Activated CD4-positive, CD25-positive, alpha-beta regulatory T cell (primary cell): ENCODE measurements at regions not wholly inside any gene's neighbourhood (a gene's known extent, or its start where the extent isn't known, plus 50 kb on each side); places are given as distances from the start of the nearest gene placed in this dataset.
"Not testable (repeated sequence)": the region's sequence is repeated elsewhere in the genome, so short reads cannot be mapped to it uniquely, and the experiment has no call there.

ENCODE experiments used
- DNase-seq, 4 experiments: peaks; one replicate each; lab custom pipeline; 2025; lab: John Stamatoyannopoulos, UW

DNA sequence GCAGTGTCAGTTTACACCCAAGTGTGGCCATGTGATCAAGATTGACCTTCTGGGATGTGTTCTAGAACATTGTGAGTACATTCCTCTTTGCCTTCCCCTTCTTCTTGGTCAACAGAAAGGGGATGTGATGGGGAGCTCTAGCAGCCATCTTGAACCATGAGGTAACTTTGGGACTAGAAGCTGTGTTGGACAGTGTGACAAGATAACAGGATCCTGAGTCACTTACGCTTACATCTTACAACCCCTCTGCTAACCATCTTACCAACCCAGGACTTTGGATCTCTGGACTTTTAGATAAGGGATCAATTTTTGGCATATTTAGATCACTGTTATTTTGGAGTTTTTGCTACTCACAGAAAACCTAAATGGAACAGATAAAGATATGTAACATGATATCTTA is 625.6 kb downstream of the BCOR start:
- no peak for DNase-seq

DNA sequence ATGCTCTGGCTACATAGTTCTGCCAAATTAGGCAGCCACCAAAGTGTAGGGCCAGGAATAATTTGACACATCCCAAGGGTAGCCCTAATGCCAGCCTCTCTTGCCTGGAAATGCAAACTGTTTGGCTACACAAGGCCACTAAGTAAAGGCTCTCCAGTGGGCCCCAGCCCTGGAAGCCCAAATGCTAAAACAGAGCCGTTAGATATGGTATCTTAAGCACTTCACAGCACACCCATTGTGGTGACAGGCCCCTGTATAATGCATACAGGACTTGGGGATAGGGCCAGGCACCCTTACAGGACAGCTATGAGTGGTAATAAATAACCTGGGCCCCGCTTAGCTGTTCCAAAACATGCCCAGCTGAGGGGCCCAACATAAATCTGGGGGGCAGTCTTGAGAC is 623.9 kb downstream of the BCOR start:
- no peak for DNase-seq

DNA sequence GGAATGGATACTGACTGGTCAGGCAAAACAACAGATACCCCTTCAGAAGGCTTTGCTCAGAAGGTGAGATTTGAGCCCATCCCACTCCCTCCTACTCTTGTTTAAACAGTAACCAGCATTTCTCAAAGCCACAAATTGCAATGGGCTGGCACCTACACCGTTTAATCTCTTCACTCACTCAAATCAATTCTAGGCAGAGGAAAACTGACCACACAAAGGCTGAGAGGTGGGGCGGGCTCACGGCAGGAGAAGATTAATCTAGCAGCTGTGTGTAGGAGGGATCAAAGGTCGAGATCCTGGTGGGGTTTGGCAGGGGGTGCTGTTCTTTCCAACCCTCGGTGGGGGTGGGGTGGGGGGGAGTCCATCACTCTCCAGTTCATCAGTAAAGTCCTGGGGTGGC is 622.4 kb downstream of the BCOR start:
- no peak for DNase-seq

DNA sequence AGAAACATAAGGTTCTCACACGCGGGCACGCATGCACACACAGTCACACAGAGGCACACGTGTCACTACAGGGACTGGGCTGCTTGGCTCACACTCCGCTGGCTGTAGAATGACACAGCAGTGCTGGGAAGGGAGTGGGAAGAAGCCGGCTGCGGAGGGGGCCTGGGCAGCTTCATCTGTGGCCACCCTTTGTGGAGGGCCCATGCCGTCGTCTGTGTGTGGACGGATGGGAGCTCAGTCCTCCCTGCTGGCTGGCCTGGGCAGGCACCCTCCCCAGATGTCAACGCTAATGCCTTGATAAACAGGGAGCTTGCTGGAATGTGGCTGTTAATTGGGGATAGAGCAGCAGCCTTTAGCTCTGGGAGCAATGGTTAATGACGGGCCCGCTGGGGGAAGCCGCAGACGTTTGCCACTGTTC is 621.1 kb downstream of the BCOR start:
- DNase-seq = no peak

DNA sequence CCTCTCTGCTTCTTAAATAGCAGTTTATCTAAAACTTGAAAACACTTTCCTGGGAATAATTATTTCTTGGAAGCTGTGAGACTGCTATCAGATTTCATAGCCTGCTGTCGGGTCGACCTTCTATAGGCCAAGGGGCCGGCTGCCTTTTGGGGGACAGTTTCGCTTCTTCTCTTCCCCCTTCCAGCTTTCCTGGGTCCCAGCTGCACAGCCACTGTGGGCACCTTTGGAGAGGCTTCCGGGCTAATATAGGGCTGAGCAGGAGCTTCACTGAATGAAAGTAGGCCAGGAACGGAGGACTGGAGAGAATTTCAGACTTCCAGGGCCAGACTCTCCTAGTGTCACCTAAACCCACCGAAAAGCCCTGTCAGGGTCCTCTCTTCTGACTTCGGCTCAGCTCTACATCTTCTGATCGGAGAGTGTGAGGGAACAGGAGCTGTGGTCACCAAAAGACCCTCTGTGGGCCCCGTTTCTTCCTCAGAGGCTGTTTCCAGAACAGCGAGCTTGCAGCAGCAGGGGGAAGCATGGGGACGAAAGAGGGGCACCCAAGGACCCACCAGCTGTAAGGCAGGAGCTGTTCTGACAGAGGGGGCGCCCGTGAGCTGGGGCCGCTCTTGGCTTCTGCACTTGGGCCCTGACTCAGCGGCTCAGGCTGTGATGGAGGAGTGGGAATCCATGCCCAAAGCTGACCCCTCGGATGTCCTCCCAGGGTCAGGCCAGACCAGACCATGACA is 620.6 kb downstream of the BCOR start:
- no peak for DNase-seq

DNA sequence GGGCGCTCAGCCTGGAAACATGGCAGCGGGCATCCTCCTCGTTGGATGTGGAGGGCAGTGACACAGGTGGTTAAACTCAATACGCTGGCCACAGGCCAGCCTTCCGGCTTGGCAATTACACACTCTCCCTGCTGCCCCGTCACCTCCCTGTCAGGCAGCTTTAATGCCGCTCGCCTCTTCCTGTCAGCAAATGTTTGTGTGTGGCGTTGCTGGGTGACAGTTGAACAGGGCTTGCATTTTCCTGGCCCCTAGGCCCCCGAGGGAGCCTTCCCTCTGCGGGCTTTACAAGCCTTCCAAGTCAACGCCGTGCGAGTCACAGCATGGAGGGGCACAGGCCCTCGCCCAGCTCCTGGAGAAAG is 620.0 kb downstream of the BCOR start:
- DNase-seq = no peak

DNA sequence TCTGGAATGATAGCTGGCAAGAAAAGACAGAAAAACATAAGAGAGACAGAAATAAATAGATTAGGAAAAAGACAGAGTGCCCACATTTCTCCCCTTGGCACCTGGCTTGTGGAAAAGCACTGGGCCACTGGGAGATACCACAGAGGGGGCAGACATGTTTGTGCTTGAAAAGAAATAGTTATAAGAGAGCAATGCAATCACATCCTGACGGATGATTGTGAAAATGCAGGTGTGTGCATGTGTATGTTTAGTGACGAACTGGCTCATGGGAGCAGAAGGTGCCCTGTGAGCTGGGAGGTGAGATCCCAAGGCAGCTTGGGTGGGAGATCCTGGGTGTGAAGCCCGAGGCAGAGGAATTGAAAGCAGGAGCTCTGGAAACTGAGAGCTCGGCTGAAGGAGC is 617.9 kb downstream of the BCOR start:
- no peak for DNase-seq

DNA sequence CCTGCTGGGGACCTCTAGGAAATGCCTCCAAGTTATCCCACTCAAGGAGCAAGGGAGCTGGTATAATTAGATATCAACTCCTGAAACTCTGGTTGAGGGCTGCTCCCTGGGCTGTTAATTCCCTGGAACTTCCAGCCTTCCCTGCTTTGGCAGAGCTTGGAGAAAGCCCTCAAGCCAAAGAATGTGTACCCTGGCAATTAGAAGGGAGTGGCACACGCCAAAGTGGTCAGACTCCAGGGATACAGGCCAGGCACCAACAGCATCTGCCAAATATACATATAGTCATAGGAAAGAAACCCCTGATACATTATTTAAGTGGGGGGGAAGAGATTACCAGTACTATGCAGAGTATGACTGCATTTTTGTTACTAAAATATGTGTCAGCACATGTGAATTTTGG is 616.8 kb downstream of the BCOR start:
- DNase-seq = no peak

DNA sequence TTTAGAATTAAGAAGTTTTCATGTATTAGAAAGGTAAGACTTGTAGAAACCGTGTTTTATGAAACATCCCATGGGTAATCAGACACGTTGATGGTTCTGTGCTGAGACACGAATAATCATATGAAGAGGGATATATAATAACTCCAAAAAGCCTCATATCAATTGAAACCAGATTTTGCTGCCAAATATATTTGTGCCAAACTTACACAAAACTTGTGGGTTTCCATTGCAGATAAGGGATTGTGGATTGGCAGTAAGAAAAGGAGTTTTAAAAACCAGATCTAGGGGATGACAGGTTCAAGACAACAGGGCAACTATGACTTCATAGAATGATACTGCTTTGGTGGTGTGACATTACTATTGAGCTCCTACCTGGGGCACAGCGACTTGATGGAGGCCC is 616.1 kb downstream of the BCOR start:
- DNase-seq = no peak

DNA sequence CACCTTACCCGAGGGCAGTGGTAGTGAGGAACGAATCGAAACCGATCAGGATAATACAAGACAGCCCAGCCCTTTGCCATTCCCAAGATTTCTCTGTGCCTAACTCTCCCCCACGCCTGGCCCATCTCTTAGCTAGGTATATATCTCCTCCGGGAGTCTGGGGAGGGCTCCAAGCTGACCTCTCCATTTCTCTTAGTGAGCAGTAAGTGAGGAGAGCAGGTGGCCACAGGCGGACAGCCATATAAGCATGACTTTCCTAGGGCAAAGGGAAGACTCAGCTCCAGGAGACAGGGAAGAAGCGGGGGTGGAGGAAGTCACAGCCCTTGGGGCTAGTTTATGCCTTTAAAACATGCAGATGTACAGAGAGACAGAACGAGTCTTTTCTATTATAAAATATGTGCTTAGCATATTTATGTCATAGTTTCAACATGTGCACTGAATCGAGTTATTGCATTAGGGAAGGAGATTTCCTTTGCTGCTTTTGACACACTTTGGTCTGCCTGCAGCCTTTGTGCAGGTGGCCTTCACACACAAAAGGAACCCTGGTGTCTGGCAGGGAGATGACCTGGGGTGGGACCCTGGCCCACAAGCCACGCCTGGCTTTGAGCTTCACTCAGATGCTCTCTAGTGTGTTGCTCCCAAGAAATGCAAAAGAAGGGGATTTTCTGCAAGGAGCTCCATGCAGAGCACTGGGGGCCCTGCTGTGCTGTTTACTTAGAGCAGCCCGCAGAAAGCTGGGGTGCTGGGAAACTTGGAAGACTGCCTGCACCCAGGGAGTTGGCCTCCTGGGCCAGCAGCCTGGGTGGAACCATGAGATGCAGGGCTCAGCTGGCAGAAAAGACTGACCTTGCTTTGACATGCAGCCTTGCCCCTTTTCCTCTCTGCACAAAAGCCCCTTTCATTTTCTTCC is 613.3 kb downstream of the BCOR start:
- no peak for DNase-seq

DNA sequence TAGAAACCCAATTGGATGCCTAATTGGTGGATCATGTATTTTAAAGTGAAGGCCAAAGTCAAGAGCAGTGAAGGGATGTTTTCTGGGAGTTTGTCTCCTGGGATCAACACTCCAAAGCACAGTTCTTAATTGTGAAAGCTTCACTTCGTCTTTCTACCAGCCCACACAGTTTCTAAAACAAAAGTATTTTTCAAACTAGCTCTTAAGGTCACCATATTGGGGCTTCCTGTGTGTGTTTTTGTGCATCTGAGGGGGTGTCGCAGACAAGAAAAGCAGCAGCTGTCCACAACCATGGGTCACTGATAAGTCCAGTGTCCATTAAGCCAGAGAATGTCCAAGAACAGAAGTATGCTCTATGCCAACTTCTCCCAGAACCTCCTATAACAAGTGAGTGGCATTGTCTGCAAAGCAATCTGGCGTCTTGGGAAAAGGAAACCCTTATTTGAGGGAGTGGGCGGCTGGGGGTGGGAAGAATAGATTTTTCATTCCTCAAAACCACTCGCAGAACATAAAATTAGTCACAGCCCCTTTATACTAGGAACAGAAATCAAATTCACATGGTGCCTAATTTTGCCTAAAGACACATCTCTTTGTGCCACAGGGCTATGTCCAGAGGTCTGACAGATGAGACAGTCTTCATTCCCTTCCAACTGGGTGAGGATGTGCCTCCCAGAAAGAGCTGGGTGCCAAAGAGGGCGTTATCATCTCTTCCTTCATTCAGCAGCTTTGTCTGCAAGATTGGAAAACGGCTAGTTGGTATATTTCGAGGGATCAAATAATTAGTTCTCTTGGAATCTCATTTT is 610.4 kb downstream of the BCOR start:
- no peak for DNase-seq

DNA sequence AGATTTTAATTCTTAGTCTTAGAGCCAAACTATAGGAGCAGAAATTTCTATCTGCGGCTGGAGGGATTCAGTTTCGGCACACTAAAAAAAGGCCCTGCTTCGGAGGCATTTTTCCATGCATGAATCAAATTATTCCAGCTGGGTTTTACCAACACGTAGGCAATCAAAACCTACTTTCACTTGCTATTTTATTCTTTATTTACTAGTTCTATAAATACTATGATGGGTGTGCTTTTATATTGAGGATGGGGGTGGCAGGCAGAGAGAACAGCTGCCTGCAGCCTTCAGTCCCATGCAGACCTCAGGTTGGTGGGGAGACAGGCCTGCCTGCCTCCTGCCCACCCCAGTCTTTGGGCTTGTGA is 609.8 kb downstream of the BCOR start:
- no peak for DNase-seq

DNA sequence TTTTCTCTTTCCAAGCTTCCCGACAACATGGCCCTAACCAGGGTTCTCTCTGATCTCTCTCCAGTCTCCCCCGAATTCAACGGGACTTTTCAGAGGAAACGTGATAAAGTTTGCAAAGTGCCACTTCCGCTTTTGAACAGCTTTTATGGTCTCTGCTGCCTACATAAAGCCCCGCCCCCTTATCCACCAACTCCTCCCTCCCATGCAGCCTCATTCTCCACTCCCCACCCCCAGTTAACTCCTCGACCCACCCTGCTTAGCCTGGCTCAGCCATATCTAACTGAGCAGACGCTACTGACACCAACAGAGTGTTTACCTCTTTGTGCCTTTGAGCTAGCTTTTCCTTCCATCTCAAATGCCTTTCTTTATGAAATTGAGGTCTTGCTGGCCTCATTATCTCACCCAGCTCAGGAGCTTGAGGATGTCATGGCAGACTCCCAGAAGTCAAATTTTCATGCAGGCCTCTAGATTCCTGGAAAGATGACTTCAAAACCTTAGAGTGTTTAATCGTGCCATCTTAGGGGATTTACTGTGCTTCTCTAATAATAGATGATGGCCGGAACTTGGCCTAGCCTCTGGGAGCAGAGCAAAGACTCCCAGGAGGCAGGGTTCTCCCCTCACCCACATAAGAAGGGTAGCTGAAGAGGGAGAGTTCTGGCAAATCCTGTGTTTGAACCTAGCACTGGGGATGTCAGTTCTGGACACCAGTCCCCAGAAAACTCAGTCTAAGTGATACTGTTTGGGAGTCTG is 606.0 kb downstream of the BCOR start:
- peak; percentile 1 to 11 (median 6) for DNase-seq

DNA sequence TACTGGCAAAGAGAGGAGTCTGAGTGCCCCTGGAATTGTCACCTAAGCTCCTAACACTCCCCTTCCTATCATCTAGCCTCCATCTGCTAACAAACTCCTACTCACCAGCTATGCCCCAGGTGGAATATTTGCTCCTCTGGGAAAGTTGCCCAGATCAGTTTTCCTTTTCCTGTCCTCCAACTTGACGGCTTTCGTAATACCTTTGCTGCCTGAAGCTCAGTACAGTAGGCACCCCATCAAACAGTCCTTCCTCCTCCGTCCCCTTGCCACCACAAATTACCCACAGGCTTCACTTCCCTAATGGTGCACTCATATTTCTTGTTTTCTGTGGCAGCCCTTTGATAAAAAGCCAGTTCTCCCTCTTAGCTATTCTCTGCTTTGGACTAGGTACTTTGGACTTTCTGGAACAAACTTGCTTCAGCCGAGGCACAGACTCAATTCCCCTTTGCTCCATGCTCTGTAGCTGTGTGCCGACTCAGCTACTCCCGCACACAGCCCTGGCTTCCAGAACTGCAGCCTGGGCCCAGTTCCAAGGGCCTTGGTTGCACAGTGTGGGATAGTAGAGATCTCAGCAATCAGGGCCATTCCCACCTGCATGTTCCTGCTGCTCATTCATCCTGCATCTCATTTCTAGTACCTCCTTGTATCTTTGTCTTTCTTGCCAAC is 605.1 kb downstream of the BCOR start:
- DNase-seq = no peak

DNA sequence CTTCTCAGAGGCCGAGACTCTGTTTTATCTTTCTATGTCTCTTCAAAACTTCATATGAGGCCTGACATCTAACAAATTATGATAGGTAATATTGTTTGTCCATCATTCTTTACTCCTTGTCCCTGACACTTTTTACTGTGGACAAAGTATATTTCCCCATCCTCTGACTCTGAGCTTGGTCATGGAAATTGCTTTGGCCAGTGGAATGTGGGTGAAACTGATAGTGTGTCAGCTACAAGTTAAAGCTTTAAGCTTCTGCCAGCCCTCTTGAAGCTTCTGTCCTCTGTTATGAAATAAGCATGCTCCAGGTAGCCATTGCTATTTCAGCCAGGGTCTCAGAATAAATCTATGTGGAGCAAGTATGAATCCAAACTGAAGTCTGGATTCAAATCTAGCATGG is 604.6 kb downstream of the BCOR start:
- DNase-seq = no peak

DNA sequence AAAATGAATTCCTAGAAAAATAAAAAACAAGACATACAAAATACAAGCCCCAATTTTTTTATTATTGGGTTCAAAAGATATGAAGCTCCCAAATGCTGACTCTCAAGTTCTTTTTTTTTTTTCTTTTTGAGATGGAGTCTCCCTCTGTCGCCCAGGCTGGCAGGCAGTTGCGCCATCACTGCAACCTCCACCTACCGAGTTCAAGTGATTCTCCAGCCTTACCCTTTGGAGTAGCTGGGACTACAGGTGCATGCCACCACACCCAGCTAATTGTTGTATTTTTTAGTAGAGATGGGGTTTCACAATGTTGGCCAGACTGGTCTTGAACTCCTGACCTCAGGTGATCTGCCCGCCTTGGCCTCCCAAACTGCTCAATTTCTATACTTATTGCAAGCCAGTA is 600.6 kb downstream of the BCOR start:
- DNase-seq = not testable (repeated sequence)

DNA sequence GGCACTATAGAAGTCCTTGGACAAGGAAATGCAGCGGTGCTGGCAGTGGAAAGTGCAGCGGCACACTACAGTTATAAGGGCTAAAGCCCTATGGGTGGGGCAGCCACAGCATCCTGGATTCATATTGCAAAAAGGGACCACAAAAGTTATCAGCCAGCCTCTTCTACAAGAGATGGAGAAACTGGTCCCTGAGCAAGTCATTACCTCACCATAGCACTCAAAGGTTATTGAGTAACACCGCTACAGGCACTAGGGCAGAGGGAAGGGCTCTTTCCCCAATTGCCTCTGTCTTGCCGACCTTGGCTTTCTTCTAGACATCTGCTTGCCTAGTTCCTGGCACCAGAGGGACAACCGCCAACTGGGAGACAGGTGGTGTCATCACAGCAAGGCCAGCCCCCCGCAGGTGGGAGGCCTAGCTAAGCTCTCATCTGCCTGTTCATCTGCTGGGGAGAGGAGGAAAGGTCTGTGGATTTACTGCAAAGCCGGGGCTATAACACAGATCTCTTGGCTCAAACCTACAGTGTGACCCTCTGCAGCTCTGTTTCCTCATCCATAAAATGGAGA is 600.0 kb downstream of the BCOR start:
- no peak for DNase-seq

DNA sequence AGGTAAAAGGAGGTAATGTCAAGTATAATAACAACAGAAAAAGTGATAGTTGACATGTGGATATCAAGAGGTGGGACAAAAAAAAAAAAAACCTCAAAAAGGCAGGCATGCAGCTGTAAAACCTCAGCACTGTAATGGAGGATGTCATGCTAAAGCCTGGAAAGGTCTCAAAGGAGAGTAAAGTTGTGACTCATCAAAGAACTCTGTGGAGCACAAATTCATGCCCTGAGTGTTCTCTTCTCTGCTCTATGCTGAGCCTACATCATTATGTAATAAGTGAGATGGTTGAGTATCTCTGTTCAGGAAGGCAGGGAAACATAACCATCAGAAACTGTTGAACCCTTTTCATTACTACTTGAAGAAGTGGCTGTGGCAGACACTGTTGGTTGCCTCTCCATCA is 597.8 kb downstream of the BCOR start:
- DNase-seq = no peak

DNA sequence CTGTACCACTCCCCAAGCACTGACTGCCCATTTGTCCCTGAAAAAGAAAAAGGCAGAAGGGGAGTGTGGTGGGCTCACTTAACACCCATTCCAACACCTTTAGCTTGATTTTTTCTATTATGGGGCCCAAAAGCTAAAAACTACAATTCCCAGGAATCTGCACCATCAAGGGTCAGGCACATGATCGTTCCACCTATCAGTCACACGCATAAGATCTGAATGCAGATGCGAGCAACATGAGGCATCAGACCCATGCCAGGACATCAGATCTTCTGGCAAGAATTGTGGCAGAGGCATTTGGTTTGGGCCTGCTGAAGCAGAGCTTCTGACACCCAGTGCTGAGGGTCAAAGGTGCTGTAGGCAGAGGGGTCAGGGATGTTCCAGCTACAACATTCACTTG is 595.9 kb downstream of the BCOR start:
- no peak for DNase-seq

DNA sequence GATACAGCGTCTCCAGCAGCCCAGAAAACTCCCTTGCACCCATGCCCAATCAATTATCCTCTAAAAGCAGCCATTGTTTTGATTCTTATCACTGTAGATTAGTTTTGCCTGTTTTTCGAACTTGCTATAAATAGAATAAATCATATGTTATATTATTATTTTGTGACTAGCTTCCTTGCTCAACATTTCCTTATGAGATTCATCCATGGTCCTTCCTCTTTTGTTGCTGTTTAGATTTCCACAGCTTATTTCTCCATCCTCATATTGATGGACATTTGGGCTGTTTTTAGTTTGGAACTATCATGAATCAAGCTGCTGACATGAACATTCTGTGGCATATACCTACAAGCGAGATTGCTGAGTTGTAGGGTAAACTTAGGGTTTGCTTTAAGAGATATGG is 595.3 kb downstream of the BCOR start:
- DNase-seq = no peak

DNA sequence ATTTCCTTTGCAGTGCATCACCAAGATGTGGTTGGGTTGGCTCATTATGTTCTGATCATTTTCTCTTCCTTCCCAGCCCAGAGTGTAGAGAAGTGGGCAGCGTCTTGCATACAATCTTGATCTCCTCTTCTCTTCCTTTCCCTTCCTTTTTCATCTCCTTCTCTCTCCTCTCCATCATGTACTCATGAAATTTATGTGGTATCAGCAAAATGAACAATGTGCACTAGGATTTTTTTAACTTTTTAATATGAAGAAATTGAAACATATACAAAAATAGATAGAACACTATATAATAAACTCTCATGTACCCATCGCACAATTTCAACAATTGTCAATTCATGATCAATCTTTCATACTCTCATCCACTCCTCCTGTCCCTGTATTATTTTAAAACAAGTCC is 593.5 kb downstream of the BCOR start:
- DNase-seq = no peak
